Activated CD8-positive, alpha-beta memory T cell treated with anti-CD3 and anti-CD28 coated beads, Interleukin-2, amount 50 U/mL, for 24 hours (primary cell): ENCODE measurements at regions not wholly inside any gene's neighbourhood (a gene's known extent, or its start where the extent isn't known, plus 50 kb on each side); places are given as distances from the start of the nearest gene placed in this dataset.

Experiments
- DNase-seq: peaks from one replicate; pipeline ENCODE4 v3.0.0-alpha.2; 2020; ENCODE audit errors: extremely low read depth

GRCh38 chr9:87447547-87448432 is 49.9 kb upstream of the DAPK1 start:
- DNase-seq, result no peak
